NCI-H524 (cell line): ENCODE measurements at regions not wholly inside any gene's neighbourhood (a gene's known extent, or its start where the extent isn't known, plus 50 kb on each side); places are given as distances from the start of the nearest gene placed in this dataset.

ENCODE experiments used
- DNase-seq, 2 experiments: peaks; one replicate each; lab custom pipeline; 2025; lab: John Stamatoyannopoulos, UW

DNA sequence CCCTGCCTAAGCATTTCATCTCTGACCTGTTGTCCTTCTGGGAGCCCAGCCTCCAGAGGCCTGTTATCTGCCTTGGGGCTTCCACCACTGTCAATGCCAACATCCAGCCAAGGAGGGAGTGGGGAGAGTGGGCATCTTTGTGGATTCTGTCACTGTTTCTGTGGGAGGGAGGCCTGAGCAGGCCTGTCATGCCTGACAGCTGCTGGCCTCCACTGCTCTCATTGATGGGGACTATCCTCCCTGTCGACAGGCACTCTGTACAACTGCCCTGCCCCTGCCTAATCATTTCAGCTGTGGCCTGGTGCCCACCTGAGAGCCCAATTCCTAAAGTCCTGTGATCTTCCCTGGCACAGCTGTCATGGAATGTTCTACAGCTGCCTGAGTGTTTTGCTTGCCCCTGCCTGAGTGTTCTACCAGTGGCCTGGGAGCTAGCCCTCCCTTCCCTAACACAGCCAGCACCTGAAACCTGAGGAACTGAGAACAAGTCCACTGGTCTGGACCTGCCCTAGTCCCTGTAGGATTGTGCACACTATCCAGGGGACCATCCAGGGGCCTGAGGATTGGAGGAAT, 145.3 kb downstream of the FAM83B start:
- no peak for DNase-seq

DNA sequence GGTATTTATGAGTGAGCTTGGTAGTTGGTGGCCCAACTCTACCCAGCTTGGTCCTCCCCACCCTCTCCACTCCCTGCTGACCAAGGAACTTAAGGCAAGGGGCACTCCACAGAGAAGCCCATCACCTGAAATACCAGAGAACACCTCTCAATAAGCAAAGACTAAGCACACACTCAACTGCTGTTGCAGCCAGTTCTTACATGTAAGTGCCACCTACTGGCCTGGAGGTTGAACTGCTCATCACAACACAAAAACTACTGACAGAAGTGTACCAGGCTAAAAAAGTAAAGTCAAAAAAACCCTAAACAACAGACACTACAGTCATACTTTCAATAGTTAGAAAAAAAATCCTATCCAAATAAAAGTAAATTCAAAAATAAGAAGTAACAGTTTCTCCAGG, 146.2 kb downstream of the FAM83B start:
- DNase-seq = peak in 1 of 2 experiments; percentile 8

DNA sequence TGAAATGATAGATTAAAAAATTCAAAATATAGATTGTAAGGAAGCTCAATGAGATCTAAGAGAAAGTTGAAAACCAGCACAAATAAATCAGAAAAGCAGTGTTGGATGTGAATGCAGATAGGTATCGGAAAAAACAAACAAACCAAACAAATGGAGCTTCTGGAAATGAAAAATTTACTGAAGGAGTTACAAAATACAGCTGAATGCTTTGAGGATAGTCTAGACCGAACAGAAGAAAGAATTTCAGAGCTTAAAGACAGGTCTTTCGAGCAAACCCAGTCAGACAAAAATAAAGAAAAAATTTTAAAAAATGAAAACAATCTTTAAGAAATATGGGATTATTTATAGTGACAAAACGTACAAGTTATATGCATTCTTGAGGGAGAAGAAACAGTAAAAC, 146.7 kb downstream of the FAM83B start:
- no peak for DNase-seq

DNA sequence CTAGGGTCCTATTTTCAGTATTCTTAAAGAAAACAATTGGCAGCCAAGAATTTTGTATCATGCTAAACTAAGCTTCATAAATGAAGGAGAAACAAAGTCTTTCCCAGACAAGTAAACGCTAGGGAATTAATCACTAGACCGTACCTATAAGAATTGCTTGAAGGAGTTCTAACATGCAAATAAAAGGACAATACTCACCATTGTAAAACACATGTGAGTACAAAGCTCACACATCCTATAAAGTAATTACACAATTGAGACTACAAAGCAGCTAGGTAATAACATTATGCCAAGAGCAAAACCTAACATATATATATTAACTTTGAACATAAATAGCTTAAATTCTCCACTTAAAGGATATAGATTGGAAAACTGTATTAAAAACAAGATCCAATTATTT, 147.4 kb downstream of the FAM83B start:
- DNase-seq = no peak

DNA sequence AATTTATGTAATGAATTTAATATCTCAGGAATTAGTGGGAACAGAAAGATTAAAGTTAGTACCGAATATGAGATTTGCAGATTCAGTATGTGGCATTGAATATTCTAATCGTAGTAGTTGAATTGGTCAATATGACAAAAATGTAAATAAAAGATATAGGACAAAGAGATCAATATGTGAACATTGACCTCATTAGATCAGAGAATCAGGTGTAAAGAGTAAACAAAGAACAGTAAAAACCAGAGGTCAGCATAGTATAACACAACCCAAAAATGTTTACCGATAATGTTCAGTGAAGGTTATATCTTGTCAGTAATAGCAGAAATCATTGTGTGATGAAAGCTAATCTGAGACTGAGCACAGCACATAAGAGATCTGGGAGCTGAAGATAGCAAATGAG, 152.0 kb downstream of the FAM83B start:
- no peak for DNase-seq

DNA sequence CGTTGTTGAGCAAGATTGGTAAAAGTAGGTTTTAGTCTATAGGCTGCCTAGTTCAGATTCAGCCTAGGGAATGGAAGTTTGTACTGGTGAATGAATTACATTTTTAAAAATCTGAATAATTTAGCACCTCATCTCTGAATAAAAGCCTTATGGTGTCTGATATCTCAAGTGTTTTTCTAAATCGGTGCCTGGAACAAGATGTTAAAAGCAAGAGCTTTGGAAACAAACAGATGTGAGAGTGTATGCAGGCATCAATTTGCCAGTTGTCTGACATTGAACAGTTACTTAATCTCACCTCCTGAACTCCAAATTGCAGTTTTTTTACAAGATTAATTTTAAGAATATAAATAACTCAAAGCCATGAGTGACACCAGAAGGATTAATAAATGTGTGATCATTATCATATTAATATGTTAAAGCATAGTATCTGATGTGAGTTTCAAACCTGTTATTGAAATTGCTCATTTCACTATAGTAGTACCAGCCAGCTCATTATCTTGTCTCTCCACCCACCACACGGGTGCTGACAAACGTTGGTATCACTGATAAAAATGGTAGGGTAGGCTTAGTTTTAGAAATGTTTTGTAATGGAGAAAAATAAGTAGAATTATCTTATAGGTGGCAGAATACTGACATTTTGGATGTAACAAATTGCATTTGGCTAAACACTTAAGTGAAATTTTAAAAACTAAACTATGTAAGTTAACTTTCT, 157.3 kb downstream of the FAM83B start:
- peak; percentile 22 to 66 for DNase-seq

DNA sequence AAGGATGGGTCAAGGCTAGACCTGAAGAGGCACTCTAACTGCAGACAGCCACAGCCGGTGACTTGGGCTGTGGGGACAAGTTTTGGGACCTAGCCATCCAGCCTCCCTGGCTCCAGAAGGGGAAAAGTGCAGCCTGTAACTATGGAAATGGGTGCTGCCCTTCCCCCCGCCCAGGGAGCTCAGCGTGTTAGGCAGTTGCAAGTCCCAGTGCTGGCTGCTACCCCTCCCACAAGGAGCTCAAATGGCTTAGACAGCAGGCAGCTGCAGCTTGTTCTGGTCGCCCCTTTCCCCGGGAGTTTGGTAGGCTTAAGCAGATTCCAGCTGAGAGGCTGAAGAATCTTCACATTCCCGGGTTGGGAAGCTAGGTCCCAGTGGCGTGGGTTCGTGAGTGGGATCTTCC, 162.6 kb downstream of the FAM83B start:
- peak; percentile 27 to 60 for DNase-seq

DNA sequence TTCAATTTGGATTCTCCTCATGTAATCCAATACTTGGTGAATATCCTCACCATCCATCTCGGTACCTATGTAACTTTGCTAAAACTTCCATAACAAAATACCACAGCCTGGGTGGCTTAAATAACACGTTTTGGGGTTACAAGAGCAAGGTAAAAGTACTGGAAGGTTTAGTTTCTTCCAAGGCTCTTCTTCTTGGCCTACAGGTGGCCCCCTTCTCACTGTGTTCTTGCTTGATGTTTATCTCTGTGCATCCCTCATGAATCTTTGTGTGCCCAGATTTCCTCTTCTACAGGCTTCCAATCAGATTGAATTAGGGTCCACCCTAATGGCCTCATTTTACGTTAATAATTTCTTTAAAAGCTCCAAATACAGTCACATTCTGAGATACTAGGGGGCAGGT, 163.3 kb upstream of the HCRTR2 start:
- DNase-seq = no peak

DNA sequence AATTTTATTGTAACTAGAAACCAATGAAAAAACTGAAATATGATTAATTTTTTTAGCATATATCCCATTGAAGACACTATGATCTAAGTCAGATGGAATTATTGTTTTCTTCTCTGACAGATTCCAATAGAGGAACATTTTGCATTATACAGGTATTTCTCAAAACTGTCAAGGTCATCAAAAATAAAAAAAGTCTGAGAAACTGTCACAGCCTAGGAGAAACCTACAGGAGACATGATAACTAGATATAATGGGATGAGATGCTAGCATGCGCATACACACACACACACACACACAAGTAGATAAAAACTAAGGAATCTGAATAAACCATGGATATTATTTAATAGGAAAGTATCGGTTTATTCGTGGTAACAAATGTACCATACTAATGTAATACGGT, 161.9 kb upstream of the HCRTR2 start:
- no peak for DNase-seq

DNA sequence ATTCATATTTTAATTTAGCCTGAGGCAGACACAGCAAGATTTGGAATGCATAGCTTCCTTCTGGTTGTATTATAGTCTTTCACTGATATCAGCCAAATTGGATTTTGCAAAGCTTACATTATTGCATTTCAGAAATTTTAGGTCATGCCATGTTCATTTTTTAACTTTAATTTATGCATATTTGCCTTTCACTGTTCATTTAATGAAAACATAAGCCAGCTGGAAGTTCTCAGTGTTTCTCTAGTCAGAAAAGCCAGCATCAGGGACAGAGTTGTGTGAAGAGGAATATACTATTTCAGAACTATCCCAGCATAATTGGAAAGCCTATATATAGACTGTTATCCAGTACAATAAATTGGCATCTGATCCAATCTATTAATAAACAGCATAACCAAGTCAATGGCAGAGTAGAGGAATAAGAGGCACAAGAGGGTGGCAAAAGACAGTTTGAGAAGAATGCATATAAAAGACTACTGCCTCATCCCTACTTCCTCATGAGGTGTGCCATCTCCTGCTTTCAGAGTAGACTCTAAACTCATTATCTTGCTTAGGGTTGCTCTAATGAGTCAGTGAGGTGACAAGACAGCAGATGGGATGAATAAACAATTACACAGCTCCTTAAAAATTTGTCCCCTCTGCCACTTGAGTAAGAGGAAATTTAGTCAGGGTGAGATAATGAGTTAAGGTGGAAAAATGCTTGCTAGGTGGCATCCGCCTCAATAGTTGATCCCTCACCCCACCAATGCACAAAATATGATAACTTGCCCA, 159.8 kb upstream of the HCRTR2 start:
- peak; percentile 1 to 30 for DNase-seq

DNA sequence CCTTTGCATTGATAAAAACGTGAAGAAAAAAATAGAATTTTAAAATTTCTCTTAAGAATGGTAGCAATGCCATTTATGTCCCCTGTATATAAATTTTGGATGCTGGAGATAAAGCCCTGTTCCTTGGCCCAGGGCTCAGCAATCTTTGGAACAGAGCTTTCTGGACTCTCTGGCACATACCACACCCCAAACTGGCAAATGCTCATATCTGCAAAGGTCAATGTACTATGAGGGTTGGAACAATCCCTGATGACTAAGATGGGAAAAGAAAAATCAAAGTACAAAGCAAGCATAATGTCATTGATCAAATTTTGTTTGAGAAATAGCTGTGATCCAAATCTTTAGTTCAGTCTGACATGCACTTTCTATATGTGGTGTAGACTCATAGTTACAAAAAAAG, 158.1 kb upstream of the HCRTR2 start:
- DNase-seq = no peak

DNA sequence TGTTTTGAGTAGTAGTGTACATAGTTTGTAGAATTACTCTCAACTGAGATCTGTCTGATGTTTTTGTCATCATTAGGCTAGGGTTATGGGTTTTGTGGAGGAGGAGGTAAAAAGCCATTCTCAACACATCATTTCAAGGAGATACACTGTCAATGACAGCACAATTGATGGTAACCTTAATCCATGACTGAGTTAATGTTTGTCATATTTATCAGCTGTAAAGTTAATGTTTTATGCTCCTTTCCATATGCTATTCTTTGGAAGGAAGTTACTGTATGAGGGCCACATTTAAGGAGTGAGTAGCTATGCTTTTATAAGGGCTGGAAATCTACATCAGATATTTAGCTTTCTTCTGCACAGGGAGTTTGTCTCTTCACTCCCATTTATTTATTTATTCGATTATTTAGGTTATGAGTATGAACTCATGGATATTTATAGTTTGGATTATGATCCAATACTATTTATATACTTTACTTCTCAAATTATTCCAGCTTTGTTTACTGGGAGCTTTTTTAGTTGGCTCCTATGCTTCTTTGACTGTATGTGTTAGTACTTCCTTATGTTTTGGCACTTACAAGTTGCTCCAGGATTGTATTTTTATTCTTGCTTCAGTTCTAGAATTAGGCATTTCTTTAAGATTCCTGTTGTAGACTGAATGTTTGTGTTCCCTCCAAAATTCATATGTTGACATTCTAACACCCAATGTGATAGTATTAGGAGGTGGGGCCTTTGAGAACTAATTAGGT, 156.6 kb upstream of the HCRTR2 start:
- DNase-seq = no peak

DNA sequence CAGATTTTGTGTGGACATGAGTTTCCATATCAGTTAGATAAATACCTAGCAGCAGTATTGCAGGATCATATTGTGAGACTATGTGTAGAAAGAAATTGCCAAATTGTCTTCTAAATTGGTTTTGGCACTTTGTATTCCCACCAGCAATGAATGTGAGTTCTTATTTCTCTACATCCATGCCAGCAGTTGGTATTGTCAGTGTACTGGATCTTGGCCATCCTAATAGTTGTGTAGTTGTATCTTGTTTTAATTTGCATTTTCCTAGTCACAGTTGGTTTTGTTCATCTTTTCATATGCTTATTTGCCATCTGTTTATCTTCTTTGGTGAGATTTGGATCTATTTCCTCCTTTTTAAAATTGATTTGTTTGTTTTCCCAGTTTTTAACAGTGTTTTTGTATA, 154.7 kb upstream of the HCRTR2 start:
- no peak for DNase-seq

DNA sequence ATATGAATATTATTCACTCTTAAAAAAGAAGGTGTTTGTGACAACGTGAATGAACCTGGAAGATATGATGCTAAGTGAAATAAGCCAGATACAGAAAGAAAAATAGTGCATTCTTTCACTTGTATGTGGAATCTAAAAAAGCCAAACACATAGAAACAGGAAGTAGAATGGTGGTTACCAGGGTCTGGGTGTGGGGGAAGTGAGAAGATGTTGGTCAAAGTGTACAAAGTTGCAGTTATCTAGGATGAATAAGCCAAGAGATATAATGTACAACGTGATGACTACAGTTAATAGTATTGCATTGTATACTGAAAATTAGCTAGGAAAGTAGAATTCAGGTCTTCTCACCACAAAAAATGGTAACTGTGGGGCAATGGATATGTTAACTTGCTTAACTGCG, 151.1 kb upstream of the HCRTR2 start:
- no peak for DNase-seq

DNA sequence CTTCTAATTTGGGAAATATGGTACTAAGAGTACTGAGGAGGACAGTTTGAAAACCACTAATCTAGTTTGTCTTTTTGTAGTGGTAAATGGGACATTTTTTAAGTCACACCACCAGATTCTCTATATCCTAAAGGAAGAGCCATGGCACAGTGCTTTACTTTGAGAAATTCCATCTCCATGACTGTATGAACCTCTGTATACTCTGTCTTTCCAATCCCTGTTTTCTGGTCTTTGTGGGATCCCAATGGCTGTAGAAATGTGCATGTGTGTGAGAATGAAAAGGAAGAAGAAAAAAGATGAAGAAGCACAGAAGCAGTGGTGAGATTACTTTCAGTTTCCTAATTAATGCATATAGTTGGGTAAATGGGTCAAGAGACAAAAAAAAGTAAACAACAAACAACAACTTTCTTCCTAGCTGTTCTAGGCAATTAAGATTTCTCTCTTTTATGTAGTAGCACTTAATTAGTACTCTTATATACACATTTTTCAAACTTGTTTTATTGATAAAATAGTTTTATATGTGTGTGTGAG, 141.2 kb upstream of the HCRTR2 start:
- no peak for DNase-seq

DNA sequence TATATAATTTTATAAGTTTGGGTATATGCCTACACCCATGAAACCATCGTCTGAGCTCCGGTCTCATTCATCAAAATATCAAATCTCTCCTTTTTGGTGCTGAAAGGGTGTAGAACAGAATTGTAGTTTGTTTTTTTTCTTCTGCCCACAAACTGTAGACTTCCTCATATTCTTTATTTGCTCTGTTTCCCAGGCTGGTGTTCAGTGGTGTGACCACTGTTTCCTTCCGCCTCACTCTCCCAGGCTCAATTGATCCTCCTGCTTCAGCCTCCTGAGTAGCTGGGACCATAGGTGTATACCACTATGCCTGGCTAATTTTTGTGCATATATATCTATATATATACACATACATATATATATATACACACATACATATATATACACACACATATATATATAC, 139.6 kb upstream of the HCRTR2 start:
- no peak for DNase-seq

DNA sequence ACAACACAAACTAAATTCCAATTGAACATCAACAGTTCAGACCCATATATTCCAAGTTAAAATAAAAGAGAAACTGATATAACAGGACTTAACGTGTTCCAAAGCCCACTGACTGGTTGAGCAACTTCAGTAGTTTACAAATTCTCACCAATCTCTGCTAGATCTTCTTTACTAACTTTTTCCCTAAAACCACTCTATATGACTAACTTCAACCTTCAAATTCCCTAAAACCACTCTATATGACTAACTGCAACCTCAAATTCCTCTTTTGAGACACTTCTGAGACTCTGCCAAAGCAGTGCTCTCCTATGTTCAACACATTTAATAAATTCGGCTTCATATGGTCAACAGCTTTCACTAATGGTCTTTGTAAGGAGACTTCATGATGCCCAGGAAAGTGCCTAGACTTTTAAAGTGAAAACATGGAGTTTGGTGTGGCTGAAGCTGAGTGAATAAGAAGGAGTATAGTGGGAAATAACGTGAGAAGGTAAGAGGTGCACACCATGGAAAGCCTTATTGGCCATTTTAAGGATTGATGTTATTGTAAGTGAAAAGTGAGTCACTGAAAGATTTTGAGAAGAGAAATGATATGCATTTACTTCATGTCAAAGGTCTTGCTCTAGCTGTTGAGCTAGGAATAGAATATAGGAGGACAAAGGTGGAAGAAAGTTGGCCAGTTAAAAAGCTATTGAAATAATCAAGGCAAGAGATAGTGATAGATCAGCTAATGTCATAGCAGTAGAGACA, 134.0 kb upstream of the HCRTR2 start:
- DNase-seq = no peak

DNA sequence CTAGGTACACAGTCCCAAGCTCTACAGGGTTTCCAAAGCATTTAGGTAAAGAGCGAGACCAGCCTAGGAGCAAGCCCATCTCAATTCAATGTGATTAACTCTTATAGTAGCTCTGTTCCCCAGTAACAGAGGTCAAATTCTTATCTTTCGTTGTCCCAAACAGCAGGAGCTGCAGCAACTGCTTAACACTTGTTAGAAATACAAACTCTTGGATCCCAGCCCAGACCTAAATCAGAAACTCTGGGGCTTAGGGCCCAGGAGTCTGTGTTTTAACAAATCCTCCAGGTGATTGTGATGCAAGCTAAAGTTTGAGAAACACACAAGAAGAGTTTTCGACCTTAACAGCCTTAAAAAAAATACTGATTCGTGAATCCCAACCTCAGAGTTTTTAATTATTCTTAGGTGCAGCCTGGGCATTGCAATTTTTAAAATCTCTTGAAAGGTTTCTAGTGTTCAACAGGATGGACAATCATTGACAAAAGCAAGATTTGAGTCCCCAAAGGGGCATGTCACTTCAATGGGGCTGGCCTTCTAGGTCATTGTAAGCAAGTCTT, 127.4 kb upstream of the HCRTR2 start:
- DNase-seq = no peak

DNA sequence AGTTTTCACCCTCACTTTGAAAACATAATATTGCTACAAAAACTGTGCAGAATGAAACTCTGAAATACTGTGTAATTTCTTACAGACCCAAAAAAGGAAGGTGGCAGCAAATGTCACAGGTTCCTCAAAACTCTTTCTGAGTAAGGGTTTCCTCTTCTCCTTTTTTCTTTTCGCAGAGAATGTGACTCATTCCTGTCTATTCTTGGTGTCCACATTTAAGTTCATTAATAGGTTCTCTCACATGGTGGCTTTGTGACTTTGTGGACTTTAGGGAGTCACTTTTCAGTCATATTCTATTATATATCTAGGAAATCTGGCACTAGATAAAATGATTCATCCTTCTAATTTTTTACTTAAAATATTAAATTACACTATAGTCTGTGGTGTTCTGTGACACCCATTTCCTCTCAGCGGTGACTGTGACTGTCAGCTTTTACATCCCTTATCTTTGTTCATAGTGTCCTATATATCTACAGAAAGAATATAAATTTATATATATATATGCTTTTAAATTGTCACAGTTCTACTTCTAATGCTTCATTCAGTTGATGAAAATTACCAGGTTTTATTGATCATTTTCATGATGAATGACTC, 126.8 kb upstream of the HCRTR2 start:
- DNase-seq = no peak

DNA sequence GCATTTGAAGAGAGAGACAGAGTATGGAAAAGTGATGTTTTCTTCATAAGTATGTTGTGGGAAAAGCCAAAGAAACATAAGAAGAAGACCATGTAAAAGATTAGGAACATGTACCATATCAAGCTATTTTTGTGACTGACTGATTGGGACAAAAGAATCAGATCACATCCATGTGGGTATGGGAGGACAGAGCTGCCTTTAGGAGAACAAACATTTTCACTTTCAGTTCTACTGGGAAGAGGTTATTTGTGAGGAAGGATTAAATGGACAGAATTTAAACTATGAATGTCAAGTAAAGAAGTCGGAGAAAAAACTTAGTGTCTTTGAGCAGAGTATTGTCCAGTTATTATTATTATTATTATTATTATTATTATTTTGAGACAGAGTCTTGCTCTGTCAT, 124.4 kb upstream of the HCRTR2 start:
- DNase-seq = no peak

DNA sequence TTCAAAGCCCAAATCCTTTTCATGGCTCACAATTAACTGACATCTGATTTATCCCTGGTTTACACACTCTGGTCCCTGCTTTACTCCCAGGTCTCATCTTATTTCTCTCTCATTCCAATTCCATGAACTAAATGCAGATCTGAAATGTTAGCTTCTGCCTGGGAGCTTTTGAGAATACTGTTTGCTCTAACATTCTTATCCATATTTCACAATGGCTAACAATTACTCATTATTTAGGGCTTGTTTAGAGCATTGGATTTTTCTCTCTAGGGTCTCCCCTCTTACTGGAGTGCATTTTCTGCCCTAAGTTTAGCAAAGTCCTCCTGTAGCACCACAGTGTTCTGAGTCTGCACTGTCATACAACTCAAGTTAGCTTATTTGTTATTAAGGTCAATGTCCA, 121.5 kb upstream of the HCRTR2 start:
- no peak for DNase-seq
